GM21360 (cell line): ENCODE measurements at regions not wholly inside any gene's neighbourhood (a gene's known extent, or its start where the extent isn't known, plus 50 kb on each side); places are given as distances from the start of the nearest gene placed in this dataset.
"Not testable (repeated sequence)": the region's sequence is repeated elsewhere in the genome, so short reads cannot be mapped to it uniquely, and the experiment has no call there.

Source experiments
- ATAC-seq: cut with Tn5 transposase; IDR thresholded peaks from one replicate; pipeline ENCODE4 v1.9.1; 2021; ENCODE audit warnings: mild to moderate bottlenecking, moderate library complexity; ENCODE audit not compliant: unreplicated experiment

GRCh38 chr1:148318123-148318903 lies 164.8 kb downstream of the PPIAL4G start:
- no peak for ATAC-seq

- no peak for ATAC-seq
These were observed 165.4 kb upstream of the NBPF11 start for GRCh38 chr1:148317288-148317985.

- no peak for ATAC-seq
These were observed 163.2 kb upstream of the NBPF11 start for GRCh38 chr1:148315071-148315811.

DNA sequence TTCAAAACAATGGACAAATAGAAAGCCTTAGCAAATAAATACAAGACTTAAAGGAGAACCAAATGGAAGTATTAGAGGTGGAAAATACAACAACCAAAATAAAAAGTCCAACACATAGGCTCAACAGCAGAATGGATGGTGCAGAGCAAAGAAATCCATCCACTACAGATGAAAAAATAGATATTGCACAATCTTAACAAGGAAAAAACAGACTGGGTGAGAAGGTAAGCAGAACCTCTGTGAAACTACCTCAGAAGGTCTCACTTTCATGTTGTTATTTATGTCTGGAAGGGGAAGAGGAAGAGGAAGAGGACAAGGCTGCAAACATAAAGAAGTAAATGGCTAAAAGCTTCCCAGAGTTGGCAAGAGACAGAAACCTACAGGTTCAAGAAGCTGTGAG lies 158.7 kb upstream of the NBPF11 start:
- no peak for ATAC-seq

DNA sequence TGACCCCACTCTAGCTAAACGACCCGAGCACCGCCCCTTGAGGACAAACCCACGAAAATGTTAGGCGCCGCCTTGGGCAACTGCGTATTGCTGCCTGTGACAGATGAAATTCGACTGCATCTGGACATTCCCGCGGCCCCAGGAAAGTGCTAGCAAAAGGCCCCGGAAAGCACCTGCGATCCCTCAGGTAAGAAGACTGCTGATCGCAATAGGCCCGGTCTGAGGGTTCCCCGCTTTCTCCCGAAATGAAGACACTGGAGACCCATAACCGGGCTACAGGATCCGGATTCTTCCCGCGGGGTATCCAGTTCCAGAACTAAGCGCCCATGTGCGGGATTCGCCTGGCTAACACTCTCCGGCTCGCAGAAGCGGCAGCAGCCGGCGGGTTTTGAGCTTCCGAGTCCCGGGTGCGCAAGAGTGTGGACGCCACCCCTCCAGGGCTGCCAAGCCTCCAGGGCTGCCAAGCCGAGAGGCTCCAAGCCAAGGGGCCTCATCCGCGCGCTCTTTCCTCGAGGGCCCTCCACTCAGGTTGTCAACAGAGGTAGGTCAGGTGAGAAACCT lies 157.9 kb upstream of the NBPF11 start:
- no peak for ATAC-seq

GRCh38 chr1:148308832-148309458 lies 156.9 kb upstream of the NBPF11 start:
- ATAC-seq = no peak

DNA sequence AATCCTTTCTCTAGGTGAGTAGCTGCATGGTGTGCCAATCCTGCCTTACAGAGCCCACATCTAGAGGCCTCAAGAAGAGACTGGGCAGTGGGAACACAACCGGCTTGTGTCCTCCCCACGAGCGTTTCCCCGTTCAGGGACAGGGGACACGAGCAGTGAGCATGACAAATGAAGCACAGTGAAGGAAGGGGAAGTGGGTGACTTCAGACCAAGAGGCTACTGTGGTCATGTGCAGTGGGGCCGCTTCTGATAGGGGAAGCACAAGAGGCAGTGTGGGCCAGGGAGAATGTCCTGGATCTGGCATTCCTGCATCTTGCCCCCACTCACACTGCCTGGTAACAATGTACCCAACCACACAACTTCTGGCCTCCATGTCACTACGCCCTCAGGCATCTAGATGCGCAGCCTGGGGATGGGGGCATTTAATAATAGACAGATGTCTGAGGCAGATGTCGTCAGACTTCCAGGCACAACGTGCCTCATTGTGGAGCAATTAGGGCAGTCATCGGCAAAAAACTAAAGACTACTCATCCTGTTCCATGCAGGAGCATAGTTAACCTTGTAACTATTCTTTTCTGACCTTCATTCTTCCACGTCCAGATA lies 155.6 kb upstream of the NBPF11 start:
- no peak for ATAC-seq

DNA sequence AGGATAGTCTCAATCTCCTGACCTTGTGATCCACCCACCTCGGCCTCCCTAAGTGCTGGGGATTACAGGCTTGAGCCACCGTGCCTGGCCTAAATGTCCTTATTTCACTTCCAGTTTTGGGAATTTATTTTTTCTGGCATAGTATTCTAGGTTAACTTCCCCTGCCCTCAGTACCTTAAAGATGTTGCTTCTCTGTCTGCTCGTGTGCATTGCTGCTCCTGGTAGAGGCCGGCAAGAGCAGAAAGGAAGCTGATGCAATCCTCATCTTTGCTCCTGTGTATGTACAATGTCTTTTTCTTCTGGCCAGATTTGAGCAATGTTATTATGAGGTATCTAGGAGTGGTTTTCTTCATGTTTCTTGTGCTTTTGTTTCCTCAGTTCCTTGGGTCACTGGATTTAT lies 152.9 kb upstream of the NBPF11 start:
- ATAC-seq = not testable (repeated sequence)

- ATAC-seq = peak; percentile 68
These were observed 150.7 kb upstream of the NBPF11 start for GRCh38 chr1:148302586-148303364.

DNA sequence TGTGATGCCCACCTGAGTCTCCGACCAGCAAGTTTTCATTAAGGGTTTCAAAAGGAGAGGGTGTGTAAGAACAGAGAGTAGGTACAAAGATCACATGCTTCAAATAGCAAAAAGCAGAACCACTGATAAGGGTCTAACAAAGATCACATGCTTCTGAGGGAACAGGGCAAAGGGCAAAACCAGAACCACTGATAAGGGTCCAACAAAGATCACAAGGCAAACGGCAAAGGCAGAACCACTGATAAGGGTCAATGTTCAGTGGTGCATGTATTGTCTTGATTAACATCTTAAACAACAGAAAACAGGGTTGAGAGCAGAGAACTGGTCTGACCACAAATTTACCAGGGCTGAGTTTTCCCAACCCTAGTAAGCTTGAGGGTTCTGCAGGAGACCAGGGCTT lies 145.8 kb upstream of the NBPF11 start:
- ATAC-seq = not testable (repeated sequence)

- ATAC-seq = no peak
These were observed 144.4 kb upstream of the NBPF11 start for GRCh38 chr1:148296511-148296910.

DNA sequence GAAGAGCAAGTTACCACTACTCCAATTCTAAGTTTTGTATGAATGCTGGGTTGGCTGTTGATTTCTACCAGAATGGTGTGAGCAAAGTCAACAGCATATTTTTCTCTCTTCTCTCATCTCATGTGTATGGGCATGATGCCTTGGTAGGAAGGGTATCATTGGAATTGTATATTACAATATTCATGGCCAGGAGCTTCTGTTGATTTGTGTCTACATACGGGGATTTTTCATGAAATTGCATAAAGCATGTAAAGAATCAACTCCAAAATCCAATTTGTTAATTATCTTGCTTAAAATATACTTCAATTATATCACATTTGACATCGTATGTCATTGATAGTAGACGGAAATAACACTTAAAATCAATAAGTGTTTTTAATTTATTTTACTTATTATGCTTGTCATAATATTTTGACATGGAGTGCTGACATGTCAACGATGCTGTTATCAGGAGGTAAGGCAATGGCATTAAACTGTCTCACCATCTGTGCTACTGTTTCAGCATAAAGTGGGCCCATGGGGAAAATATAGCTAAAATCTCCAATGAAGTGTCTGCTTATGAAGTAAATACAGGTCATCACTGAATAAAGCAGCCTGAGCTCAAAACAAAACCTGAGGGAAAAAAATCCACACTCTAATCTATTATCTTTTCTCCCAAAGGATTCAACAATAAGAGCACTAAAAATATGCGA lies 142.2 kb upstream of the NBPF11 start:
- ATAC-seq = no peak

DNA sequence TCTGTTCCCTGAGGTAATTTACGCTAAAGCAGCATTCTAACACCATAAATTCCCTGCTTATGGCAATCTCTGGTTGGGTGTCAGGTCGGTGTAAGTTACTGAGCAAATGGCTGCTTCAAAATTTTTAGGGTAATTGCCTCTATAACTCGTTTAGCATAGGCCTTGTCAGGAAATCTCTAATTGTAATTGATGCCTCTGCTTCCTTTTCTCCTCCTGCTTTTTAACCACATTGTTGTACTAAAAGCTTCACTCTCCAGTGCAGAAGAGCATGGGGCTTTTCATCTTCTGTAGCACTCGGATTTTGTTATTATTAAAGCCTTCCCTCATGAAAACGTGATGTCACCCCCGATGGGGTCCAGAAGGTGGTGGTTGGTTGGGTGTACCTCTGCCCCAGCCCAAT lies 141.6 kb upstream of the NBPF11 start:
- ATAC-seq = no peak

DNA sequence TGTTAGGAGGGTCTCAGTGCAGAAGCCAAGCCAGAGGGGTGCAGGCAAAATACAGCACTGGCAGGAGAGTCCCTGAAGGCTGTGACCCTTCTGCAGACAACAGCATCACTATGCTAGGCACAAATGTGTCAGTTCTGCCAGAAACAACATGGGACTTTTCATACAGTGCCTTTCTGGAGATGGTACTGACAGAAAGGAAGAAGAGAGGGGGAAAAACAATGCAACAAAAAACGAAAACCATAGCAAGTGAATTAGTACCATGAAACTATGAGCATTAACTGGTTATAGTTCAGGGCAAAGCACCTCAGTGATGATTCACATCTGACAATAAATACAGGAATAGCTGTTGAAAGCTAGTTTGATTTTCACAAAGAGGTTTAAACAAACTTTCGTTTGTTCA lies 140.8 kb upstream of the NBPF11 start:
- no peak for ATAC-seq

- no peak for ATAC-seq
These were observed 138.8 kb upstream of the NBPF11 start for GRCh38 chr1:148290881-148291280.

DNA sequence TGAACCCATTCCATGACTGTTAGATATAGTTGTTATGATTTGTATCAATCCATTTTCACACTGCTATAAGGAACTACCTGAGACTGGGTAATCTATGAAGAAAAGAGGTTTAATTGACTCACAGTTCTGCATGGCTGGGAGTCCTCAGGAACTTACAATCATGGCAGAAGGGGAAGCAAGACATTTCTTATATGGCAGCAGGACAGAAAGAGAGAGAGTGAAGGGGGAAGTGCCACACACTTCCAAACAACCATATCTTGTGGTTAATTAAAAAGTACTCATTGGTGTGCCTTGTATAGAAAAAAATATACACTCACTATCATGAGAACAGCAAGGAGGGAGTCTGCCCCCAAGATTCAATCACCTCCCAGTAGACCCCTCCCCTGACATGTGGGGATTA lies 137.6 kb upstream of the NBPF11 start:
- ATAC-seq = no peak

DNA sequence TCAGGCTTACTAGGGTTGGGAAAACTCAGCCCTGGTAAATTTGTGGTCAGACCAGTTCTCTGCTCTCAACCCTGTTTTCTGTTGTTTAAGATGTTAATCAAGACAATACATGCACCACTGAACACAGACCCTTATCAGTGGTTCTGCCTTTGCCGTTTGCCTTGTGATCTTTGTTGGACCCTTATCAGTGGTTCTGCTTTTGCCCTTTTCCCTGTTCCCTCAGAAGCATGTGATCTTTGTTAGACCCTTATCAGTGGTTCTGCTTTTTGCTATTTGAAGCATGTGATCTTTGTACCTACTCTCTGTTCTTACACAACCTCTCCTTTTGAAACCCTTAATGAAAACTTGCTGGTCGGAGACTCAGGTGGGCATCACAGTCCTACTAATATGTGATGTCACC lies 133.9 kb upstream of the NBPF11 start:
- not testable (repeated sequence) for ATAC-seq

DNA sequence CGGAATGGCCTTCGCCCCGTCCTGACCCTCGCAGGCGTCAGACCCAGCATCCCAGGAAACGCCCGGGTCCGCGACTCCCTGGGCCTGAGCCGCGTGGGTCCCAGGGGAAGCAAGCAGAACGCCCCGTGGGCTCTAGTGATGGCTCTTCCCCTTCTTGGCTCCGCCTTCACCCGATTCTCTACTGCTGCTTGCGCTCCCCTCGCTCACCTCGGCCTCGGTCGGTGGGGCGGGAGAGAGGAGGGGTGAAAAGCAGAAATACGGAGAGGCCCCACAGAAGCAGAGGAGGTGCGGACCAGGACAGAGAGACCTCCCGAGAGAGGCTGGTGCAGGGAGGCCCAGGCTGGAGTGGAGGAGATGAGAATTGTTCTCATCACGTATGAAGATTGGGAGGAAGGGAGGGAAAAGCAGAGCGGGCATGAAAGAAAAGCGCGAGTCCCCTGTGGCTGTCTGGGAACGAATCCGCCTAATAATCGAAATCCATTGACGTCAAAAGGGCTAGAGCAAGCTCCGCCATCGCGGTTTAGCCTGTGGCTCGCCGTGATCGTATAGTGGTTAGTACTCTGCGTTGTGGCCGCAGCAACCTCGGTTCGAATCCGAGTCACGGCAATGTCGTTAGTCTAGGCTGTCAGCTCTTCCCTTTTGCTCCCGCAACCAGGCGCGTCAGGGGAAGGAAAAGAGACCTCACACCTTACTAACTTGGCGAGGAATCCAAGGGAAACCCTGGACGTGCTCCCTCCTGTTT lies 128.9 kb upstream of the NBPF11 start:
- peak; percentile 75 for ATAC-seq
